Heart right ventricle (tissue), 16 donors: ENCODE measurements at regions not wholly inside any gene's neighbourhood (a gene's known extent, or its start where the extent isn't known, plus 50 kb on each side); places are given as distances from the start of the nearest gene placed in this dataset.

Experiments
- ATAC-seq, 8 donors: fragments of 200-7000 bp; cut with Tn5 transposase; one replicate each; pipeline ENCODE4 v1.9.1; 2020; ENCODE audit warnings: mild to moderate bottlenecking in 8 of 8, moderate library complexity in 8 of 8, moderate number of reproducible peaks in 1 of 8
- DNase-seq, 2 donors: peaks; one replicate each; pipeline ENCODE4 v3.0.0-alpha.2; 2020
- H3K27ac ChIP-seq, 10 donors: fragments of 200-600 bp; sonication (generic) in 2 of 10; one replicate each; pipeline versions ENCODE4 v1.5.0 to v1.8.0; 2020 to 2022; ENCODE audit warnings: mild to moderate bottlenecking in 3 of 10
- H3K27me3 ChIP-seq, 7 donors: fragments of 200-600 bp; one replicate each; pipeline ENCODE4 v1.8.0; 2021 to 2022; ENCODE audit warnings: mild to moderate bottlenecking in 2 of 7
- H3K36me3 ChIP-seq, 9 donors: fragments of 200-600 bp; sonication (generic) in 1 of 9; one replicate each; pipeline versions ENCODE4 v1.5.0 to v1.8.0; 2020 to 2022; ENCODE audit warnings: mild to moderate bottlenecking in 2 of 9
- H3K4me1 ChIP-seq, 9 donors: fragments of 200-600 bp; sonication (generic) in 1 of 9; one replicate each; pipeline versions ENCODE4 v1.5.0 to v1.8.0; 2020 to 2022; ENCODE audit warnings: mild to moderate bottlenecking in 4 of 9
- H3K4me3 ChIP-seq, 10 donors: fragments of 200-600 bp; sonication (generic) in 2 of 10; one replicate each; pipeline versions ENCODE4 v1.5.0 to v1.8.0; 2020 to 2022; ENCODE audit warnings: mild to moderate bottlenecking in 7 of 10, moderate library complexity in 2 of 10
- H3K9me3 ChIP-seq, 11 donors: fragments of 200-600 bp in 10 of 11; sonication (generic) in 2 of 11; one replicate each; pipeline versions ENCODE4 v1.5.0 to v1.8.0; 2013 to 2022; ENCODE audit warnings: mild to moderate bottlenecking in 2 of 11, control low read depth in 1 of 11, moderate library complexity in 1 of 11
- WGBS, 2 donors: extraction: QIAGEN DNeasy Blood & Tissue Kit; methylation state at CpG; one replicate each; pipeline ENCODE4 v1.1.7; 2013; ENCODE audit warnings: inconsistent platforms in 1 of 2; 5-methylcytosine and 5-hydroxymethylcytosine counted together
- intact Hi-C, 10 donors: fragments of 100-400 bp; cut with DNase I; formaldehyde crosslinking; loops; one replicate each; pipeline versions ENCODE4 v1.11.1 to v1.14.2; 2022
- TF ChIP-seq, protein P1 (sequence below), 9 donors: fragments of 200-600 bp; sonication (generic) in 2 of 9; IDR thresholded peaks; one replicate each; pipeline versions ENCODE4 v1.5.0 to v1.8.0; 2021 to 2022; ENCODE audit warnings: antibody characterized with exemption in 9 of 9, mild to moderate bottlenecking in 5 of 9, moderate library complexity in 1 of 9
- donor health status: Arrhythmogenic right ventricular cardiomyopathy.
- donor health status: ischemic (EF 13 %, LVEDD 7.1; RV severe dilation, severe dysfunction).
- donor health status: healthy with polysubstance abuse.
- donor health status: DM: no; HTN: yes; CAD: no.
- donor health status: DM: no; HTN: no; CAD: no.
- donor health status: ischemic (EF 25% LVEDD 6.9; RV normal size, moderate dysfunction).
- donor health status: ischemic (EF 25% LVEDD 5.7; RV mildly dilated, moderate dysfunction).
- donor health status: healthy.
- donor health status: DM: yes; HTN: yes; CAD: no.
- donor health status: Ischemic cardiomyopathy.
- donor health status: ischemic (EF 35%, LVEDD 5.7; RV mildly dilated, moderate dysfunction).
- donor health status: nonischemic (EF 11% LVEDD 7.7; RV severe dilation, severe dysfunction).
- donor health status: DM: yes; HTN: yes; CAD: no.
- donor health status: PGD.
- donor health status: ischemic (EF 29% LVEDD 5.4; RV normal size, mild dysfunction).
- donor health status: nonischemic (EF 23%, LVEDD 6.1; RV moderate dilation, normal function).

DNA sequence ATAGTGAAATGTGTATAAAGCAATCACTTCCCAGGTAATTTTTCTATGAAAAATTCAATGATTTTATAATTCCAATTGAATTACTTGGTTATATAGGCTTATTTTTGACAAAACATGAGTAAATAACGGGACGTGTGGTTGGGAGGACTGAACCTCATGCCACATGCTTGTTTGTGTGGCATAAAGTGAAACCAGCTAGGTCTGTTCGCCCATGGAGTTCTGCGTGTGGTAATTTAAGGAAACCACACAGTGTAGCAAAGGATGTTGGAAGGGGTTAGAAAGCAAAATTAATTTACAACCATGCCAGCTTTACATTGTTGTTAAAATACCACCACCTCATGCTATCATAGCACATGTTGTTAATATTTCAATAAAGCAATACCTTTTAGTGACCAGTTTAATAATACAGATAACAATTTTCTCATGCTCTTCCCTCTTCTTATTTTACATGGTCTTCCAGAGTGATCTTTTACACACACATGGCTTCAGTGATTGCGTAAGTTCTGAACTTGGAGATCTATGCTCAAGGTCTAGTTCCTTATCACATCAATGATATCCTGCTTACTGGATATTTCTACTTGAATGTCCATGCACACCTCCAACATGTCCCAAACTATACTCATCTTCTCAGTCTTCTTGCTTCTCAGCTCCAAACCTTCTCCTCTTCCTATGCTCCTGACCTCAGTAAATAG lies 156.4 kb upstream of the ITGA4 start:
- TF ChIP-seq, protein P1, sequence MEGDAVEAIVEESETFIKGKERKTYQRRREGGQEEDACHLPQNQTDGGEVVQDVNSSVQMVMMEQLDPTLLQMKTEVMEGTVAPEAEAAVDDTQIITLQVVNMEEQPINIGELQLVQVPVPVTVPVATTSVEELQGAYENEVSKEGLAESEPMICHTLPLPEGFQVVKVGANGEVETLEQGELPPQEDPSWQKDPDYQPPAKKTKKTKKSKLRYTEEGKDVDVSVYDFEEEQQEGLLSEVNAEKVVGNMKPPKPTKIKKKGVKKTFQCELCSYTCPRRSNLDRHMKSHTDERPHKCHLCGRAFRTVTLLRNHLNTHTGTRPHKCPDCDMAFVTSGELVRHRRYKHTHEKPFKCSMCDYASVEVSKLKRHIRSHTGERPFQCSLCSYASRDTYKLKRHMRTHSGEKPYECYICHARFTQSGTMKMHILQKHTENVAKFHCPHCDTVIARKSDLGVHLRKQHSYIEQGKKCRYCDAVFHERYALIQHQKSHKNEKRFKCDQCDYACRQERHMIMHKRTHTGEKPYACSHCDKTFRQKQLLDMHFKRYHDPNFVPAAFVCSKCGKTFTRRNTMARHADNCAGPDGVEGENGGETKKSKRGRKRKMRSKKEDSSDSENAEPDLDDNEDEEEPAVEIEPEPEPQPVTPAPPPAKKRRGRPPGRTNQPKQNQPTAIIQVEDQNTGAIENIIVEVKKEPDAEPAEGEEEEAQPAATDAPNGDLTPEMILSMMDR (IDR thresholded peaks at IDR 0.05), result no peak
- DNase-seq, result no peak
- intact Hi-C loops, result no loop called here
- H3K4me1 ChIP-seq, result peaks cover 0 to 32% (median under 1%) of the 10 kb centered on the region in 9 donors
- H3K9me3 ChIP-seq, result peaks cover 0 to 31% (median 11%) of the 10 kb centered on the region in 11 donors
- ATAC-seq, result no peak
- peak overlapping the region in 1 of 10 donors; percentile 36 for H3K27ac ChIP-seq
- no peaks in the 10 kb centered on the region for H3K27me3 ChIP-seq
- H3K4me3 ChIP-seq, result no peak overlapping the region
- WGBS, 2 donors, result 85 to 94% methylated on average over 5 of the region's 5 CpGs
- no peaks in the 10 kb centered on the region for H3K36me3 ChIP-seq

DNA sequence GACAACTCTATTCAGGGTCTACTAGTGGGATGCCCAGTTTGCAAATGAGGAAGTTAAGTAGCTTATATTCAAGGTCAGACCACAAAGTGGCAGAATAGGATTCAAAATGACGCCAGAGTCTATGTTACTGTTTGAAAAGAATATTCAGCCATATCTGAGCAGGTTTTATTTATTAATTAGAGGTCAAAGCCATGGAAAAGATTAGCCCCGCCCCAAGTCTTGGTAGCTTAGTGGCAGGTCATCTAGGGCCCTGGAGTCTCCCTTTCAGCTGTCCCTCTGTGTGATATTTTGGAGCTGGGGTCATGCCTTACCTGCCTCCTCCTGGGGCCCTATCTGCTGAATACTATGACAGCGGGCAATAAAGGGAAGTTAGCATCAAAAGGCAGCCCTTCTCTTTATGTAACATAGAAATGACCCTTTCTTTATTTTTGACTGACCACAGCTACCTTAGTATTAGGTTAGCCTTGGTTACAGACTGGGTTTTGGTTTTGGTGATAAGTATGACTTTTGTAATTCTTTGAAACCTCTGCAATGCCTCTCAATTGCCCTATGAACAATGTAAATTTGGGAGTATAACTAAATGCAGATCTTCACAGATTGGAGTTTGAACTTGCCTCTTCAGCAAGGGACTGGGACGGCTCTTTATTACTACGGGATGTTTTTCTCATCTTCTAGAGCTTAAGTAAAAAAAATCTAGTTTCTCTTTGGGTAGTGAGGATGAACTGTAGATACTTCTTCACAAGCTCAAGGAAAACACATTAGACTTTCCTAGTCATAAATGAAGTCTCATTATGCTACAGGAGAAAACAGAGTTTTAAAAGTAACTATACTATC lies 153.0 kb upstream of the ITGA4 start:
- Histone ChIP-seq H3K27ac (peak overlapping the region in 2 of 10 donors; percentile 6 to 79), H3K36me3 (no peaks in the 10 kb centered on the region), H3K9me3 (peaks cover 0 to 4% (median 0%) of the 10 kb centered on the region in 11 donors), H3K4me1 (peaks cover 0 to 63% (median 11%) of the 10 kb centered on the region in 9 donors), H3K27me3 (no peaks in the 10 kb centered on the region), H3K4me3 (no peak overlapping the region)
- 73 to 88% methylated on average over 5 of the region's 5 CpGs for WGBS, 2 donors
- ATAC-seq, result no peak
- DNase-seq, result no peak
- intact Hi-C loops, result no loop called here
- TF ChIP-seq, protein P1 (IDR thresholded peaks at IDR 0.05), result no peak

DNA sequence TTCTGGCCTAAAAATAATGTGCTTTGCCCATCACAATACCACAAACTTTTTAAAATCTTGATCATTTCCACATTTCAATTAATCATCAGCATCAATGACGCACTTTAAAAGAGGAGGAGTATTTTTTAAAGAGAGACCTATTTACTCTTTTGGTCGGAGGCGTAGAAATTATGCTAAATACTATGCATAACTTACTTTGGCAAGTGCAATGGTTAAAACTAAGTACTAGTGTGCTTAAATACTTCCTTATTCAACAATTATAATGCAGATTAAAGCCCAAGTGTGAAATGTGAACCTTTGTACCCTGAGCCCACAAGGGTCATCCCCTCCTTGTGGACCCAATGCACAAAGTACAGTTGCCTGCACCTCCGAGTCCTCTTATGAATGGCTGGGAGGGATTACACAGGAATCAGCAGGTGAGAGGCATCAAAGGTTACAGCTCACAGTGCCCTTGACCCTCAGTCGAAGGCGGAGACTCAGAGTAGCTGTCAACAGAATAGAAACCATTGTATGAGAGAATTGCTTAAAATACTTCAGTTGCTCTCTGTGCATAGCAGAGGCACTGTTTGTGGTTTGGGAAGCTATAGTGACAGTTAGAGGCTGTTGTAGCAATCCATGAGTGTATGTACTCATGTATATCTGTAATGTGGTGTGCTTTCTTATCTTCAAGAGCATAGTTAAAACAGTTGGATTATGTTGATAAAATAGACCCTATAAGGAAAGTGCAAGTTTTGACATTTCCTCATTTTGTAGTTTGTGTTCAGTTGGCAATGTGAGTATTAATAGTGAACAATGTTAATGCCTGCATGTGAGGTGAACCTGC lies 151.7 kb upstream of the ITGA4 start:
- Histone ChIP-seq H3K27ac (peak overlapping the region in 9 of 10 donors; percentile 5 to 79 (median 38)), H3K27me3 (no peaks in the 10 kb centered on the region), H3K36me3 (no peaks in the 10 kb centered on the region), H3K4me1 (peaks cover 0 to 73% (median 11%) of the 10 kb centered on the region in 9 donors), H3K4me3 (no peak overlapping the region), H3K9me3 (no peaks in the 10 kb centered on the region)
- ATAC-seq (peak; percentile 86 to 99 (median 94)), DNase-seq (peak in 1 of 2 donors; percentile 57)
- intact Hi-C loops, result no loop called here
- WGBS, 2 donors, result 42 to 56% methylated on average over 6 of the region's 6 CpGs
- TF ChIP-seq, protein P1 (IDR thresholded peaks at IDR 0.05), result no peak

DNA sequence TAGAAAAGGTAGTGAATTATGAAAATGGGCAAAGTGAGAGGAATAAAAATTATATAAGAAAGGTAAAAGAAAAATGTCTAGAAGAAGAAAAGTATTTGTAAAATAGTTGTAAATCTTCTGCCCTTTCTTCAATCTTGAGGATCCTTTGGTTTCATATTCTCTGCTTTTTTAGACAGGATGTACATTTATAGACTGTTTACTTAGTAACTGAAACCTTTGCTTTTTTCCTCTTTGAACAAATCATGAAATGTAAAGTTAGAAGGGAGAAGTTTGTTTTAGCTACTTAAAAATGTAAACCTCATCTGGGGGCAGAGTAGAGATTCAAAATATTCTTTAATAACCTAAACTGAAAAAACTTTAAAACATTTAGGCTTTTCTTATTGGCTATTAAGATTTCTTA lies 150.4 kb upstream of the ITGA4 start:
- no peaks in the 10 kb centered on the region for H3K27me3 ChIP-seq
- peak overlapping the region in 3 of 10 donors; percentile 37 to 79 (median 64) for H3K27ac ChIP-seq
- H3K4me1 ChIP-seq, result peaks cover 0 to 68% (median 11%) of the 10 kb centered on the region in 9 donors
- no peaks in the 10 kb centered on the region for H3K9me3 ChIP-seq
- H3K4me3 ChIP-seq, result no peak overlapping the region
- intact Hi-C loops, result no loop called here
- TF ChIP-seq, protein P1 (IDR thresholded peaks at IDR 0.05), result no peak
- ATAC-seq (no peak), DNase-seq (no peak)
- H3K36me3 ChIP-seq, result no peaks in the 10 kb centered on the region
